Epithelial cell of proximal tubule (primary cell): ENCODE measurements at regions not wholly inside any gene's neighbourhood (a gene's known extent, or its start where the extent isn't known, plus 50 kb on each side); places are given as distances from the start of the nearest gene placed in this dataset.
A peak's percentile ranks its signal among the peaks of the same experiment; 100 is the strongest.

Experiments used
- DNase-seq: peaks from one replicate; pipeline ENCODE4 v3.0.0-alpha.2; 2011; ENCODE audit warnings: low read depth
- H3K4me3 ChIP-seq: 2 replicates; pipeline ENCODE4 v1.5.1; 2011; ENCODE audit warnings: low read depth, mild to moderate bottlenecking, low read length
- TF ChIP-seq, protein P1 (sequence below): conservative IDR thresholded peaks from 2 replicates; pipeline ENCODE4 v1.5.1; 2012; ENCODE audit warnings: low read depth, mild to moderate bottlenecking, low read length

DNA sequence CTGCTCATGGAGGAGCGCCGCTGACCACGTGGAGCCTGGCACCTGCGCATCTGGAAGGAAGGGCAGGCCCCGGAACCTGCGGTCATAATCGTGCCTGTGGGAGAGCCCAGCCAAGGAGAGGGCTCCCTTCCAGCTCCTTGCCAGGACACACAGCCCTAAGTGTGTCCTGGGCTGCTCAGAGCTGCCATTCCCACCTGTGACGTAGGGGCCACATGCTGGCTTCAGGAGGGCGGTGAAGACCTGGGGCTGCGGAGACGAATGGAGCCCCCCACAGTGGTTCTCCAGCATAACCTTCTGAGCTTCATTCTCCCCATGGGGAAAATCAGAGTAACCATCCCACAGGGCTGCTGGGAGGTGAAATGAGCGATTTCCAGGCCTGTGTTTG lies 127.6 kb upstream of the CHST15 start:
- H3K4me3 ChIP-seq = no peak overlapping the region
- TF ChIP-seq, protein P1, sequence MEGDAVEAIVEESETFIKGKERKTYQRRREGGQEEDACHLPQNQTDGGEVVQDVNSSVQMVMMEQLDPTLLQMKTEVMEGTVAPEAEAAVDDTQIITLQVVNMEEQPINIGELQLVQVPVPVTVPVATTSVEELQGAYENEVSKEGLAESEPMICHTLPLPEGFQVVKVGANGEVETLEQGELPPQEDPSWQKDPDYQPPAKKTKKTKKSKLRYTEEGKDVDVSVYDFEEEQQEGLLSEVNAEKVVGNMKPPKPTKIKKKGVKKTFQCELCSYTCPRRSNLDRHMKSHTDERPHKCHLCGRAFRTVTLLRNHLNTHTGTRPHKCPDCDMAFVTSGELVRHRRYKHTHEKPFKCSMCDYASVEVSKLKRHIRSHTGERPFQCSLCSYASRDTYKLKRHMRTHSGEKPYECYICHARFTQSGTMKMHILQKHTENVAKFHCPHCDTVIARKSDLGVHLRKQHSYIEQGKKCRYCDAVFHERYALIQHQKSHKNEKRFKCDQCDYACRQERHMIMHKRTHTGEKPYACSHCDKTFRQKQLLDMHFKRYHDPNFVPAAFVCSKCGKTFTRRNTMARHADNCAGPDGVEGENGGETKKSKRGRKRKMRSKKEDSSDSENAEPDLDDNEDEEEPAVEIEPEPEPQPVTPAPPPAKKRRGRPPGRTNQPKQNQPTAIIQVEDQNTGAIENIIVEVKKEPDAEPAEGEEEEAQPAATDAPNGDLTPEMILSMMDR = no peak
- no peak for DNase-seq

DNA sequence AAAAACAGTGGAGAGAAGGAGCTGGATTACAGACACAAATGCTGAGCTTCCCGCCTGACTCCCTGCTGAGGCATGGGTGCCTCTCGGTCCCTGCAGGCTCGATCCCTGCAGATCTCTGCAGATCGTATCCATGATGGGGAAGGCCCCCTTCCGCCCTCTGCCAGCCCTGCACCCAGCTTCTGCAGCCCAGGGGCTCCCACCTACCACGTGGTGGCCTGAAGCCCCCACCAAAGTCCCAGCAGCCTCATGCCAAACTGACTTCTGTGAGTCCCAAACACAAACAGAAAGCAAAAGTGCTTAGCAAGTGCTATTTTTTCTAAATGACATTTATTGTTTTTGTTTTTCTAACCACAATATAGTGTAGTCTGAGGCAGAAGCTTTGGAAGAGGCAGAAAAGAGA lies 127.1 kb upstream of the CHST15 start:
- TF ChIP-seq, protein P1 = no peak
- DNase-seq = no peak
- no peak overlapping the region for H3K4me3 ChIP-seq

DNA sequence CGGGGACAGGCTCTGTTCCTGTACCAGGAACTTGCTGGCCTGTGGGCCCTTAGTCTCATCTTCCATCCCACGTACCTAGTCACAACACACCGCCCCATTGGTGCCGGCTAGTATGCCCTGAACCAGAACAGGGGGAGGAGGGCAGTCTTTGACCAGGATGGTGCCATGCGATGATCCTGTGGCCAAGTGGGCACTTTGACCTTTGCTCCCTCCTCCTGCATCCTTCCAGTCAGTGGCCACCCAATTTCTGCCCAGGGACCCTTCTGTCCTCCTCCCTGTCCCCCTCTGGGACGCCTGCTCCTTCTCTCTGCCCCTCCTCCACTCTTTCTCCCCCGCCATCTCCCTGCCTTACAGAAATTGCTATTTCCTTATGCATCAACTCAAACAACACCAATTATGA lies 126.3 kb upstream of the CHST15 start:
- DNase-seq = no peak
- TF ChIP-seq, protein P1 = no peak
- H3K4me3 ChIP-seq = no peak overlapping the region

DNA sequence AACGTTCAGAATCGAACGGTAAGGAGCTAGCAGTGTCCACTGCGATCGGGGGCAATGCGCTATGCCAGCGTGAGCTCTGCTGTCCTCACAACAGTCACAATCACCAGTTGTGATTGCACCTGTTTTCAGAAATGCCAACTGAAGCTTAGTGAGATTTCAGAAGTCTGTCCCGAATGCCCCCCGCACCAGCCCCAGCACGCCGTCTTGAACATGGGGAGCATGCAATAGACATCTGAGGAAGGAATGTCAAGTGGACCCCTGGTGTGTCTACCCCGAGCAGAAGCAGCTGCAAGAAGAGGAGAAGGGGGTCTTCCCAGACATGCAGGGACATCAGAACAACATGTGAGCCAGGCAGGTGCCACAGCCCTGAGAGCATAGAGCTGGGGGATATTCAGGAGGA lies 125.7 kb upstream of the CHST15 start:
- TF ChIP-seq, protein P1 = no peak
- H3K4me3 ChIP-seq = no peak overlapping the region
- no peak for DNase-seq

DNA sequence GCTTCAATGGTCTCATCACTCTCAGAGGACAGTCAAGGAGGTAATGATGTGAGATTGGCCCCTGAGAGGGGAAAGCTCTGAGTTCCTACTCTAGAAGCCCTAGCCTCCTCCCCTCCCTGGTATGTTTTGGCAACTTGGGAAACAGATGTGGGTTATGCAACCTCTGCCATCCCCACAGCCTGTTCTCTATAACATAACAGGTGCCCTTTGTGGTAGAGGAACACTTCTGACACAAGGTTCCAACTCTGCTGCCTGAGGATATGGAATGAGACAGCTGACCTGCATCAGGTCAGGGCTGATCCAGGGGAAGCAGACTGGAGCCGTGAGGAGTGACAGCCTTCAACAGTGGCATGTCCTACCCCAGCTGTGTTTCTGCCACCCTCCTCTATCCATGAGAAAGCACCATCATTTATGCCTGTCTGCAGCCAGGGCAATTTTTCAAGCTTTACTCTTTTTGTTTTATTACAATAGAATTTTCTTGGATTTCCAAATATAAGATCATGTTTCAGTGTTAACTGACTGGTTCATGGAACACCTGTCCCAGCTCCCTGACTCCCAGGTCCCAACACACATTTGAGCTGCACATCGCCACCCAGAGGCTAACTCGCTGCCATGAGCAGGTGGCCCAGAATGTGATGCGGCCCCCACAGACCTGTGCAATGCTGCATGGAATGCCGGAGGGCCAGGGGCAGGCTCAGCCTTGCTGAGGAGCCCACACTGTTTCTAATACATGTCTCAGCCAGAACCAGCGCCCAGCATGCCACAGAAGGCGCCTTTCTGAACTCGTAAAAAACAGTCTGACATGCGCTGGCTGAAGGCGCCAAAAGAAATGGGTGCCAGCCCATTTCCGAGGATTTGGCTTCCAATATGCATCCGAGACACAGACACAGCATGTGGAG lies 124.8 kb upstream of the CHST15 start:
- H3K4me3 ChIP-seq = no peak overlapping the region
- TF ChIP-seq, protein P1 = peak; percentile 34
- no peak for DNase-seq

DNA sequence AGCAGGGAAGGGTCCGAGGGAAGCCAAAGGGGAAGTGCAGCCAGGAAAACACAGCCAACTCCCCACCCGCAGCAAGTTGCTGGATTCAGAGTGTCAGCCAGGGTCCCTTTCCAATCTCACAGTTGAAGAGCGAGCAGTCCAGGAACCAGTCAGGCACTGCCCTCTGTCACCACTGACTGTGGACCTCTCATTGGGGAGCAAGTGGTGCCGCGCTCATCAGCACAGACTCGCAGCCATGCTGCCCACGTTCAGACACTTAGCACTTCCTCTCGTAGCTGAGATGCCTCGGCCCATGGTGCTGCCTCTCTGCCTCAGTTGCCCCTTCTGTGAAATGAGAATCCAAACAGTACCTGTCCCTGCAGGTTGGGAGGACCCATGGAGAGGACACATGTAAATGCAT lies 123.6 kb upstream of the CHST15 start:
- TF ChIP-seq, protein P1 = no peak
- no peak for DNase-seq
- H3K4me3 ChIP-seq = no peak overlapping the region
